C4-2B (cell line): ENCODE measurements at regions not wholly inside any gene's neighbourhood (a gene's known extent, or its start where the extent isn't known, plus 50 kb on each side); places are given as distances from the start of the nearest gene placed in this dataset.

ENCODE experiments used
- H3K27ac ChIP-seq: fragments of 450-650 bp; 2 replicates; pipeline ENCODE4 v1.5.1; 2017
- ZFX ChIP-seq: fragments of 450-650 bp; IDR thresholded peaks from 2 replicates; pipeline ENCODE4 v1.6.1; 2017
- TF ChIP-seq, protein P1 (sequence below): fragments of 450-650 bp; conservative IDR thresholded peaks from 2 replicates; pipeline ENCODE4 v1.5.1; 2017; ENCODE audit warnings: mild to moderate bottlenecking

DNA sequence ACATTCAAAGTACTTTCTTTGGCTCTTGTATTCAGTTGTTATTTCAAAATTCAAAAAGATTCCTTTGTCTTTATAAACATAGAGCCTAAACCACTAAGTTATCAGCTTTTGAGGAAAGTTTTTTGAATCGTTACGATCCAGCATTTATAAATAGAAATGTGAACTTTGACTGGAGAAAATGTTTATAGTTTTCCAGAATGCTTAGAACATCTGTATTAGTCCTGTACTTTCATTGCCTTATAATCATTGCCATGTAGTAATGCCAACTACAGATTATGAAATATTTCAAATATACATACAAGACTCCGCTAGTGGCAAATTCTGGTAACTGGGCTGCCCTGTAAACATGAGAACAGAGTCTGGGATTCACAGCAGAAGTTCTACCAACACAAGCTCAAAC lies 191.3 kb upstream of the PRKCQ start:
- TF ChIP-seq, protein P1, sequence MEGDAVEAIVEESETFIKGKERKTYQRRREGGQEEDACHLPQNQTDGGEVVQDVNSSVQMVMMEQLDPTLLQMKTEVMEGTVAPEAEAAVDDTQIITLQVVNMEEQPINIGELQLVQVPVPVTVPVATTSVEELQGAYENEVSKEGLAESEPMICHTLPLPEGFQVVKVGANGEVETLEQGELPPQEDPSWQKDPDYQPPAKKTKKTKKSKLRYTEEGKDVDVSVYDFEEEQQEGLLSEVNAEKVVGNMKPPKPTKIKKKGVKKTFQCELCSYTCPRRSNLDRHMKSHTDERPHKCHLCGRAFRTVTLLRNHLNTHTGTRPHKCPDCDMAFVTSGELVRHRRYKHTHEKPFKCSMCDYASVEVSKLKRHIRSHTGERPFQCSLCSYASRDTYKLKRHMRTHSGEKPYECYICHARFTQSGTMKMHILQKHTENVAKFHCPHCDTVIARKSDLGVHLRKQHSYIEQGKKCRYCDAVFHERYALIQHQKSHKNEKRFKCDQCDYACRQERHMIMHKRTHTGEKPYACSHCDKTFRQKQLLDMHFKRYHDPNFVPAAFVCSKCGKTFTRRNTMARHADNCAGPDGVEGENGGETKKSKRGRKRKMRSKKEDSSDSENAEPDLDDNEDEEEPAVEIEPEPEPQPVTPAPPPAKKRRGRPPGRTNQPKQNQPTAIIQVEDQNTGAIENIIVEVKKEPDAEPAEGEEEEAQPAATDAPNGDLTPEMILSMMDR = no peak
- TF ChIP-seq ZFX = no peak
- H3K27ac ChIP-seq = no peak overlapping the region

DNA sequence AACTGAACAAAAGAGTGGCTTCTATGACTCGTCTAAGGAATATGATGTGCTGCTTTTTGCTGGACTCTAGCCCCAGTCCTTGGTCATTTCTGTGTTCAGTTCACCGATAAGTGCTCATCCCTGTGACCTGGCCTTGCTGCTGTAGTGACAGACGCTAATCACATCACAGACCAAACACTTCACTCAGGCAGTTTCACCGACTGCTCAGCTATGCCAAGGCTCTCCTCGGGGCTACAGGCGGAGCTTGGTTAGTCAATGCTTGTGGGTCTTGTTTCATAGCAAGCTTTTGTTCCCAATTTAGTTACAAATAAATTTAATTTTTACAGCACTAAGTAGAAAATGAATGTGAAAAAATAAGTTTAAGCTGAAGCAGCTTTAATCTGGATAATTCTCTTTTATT lies 190.8 kb upstream of the PRKCQ start:
- no peak overlapping the region for H3K27ac ChIP-seq
- TF ChIP-seq ZFX = no peak
- TF ChIP-seq, protein P1 = no peak

GRCh38 chr10:6769704-6770417 lies 189.8 kb upstream of the PRKCQ start:
- H3K27ac ChIP-seq = no peak overlapping the region
- no peak for TF ChIP-seq ZFX
- TF ChIP-seq, protein P1 = no peak

DNA sequence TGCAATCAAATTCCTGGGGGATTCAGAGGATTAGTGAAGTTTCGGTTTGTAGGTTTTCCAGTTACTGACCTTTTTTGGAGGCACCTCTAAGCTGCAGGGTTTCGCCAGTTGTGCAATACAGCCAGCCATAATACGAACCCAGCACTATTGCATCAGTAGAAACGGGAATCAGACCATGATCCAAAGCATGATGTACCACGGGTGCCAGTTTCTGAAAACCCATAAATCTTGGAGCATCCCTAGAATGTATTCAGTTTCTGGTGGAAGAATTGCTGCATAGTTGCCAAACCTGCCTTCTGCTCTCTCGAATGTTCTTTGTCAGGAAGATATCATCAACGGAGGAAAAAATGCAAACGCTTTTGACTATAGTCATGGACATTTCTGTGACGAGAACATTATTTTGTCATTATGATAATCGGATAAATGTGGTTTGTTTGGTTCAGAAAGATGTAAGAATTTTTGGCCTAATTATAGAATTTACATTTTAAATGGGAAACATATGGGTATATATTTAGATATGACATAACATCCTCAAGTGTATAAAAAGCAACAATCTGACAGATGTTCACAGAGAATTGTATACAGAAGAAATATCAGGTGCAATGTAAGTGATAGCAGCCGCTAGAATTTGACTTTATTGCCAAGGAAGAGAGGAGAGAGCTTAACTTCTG lies 186.2 kb upstream of the PRKCQ start:
- H3K27ac ChIP-seq = no peak overlapping the region
- TF ChIP-seq ZFX = no peak
- TF ChIP-seq, protein P1 = no peak

DNA sequence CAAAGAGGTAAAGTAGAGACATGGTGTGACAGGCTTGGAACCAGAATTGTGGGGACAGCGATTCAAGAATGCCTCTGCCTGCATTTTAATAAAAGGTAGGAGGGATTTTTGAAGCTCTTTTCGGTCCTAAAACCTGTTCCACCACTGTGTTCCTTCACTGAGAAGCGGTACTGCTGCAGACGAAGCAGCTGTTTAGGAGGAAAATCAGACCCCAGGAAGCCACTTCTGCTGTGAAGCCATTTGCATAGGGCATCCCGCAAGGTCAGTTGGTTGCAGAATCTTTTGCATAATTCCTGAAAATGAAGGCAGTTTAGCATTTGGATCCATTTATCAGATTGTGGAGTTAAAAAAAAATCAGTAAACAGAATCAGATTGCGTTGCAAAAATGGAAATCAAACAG lies 183.3 kb upstream of the PRKCQ start:
- TF ChIP-seq, protein P1 = no peak
- no peak for TF ChIP-seq ZFX
- H3K27ac ChIP-seq = no peak overlapping the region

DNA sequence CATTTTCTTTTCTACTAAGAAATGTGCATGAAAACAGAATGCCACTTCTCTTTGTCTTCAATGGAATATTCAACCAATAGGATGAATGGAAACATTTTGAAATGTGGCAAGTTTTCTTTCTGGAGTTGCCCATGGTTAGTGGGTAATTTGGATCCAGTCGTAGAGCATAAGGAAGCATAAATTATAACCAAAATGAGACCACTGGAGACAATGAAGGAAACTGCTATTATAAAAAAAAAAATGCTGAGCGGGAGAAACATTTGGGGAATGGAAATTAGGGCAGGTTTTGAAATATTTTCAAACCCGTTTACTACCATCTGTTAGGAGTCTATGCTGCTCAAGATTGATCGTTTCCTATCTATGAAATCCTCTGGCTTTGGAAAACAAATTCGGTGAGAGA lies 182.9 kb upstream of the PRKCQ start:
- no peak for TF ChIP-seq ZFX
- TF ChIP-seq, protein P1 = no peak
- no peak overlapping the region for H3K27ac ChIP-seq

GRCh38 chr10:6759961-6760360 lies 179.9 kb upstream of the PRKCQ start:
- TF ChIP-seq, protein P1 = no peak
- TF ChIP-seq ZFX = no peak
- H3K27ac ChIP-seq = no peak overlapping the region
